Stimulated activated CD8-positive, alpha-beta memory T cell treated with anti-CD3 and anti-CD28 coated beads, Interleukin-15, amount 100 ng/mL, for 1 hour (primary cell): ENCODE measurements at regions not wholly inside any gene's neighbourhood (a gene's known extent, or its start where the extent isn't known, plus 50 kb on each side); places are given as distances from the start of the nearest gene placed in this dataset.
"Not testable (repeated sequence)": the region's sequence is repeated elsewhere in the genome, so short reads cannot be mapped to it uniquely, and the experiment has no call there.

Source experiments
- DNase-seq: peaks from one replicate; pipeline ENCODE4 v3.0.0-alpha.2; 2020; ENCODE audit warnings: low read depth

DNA sequence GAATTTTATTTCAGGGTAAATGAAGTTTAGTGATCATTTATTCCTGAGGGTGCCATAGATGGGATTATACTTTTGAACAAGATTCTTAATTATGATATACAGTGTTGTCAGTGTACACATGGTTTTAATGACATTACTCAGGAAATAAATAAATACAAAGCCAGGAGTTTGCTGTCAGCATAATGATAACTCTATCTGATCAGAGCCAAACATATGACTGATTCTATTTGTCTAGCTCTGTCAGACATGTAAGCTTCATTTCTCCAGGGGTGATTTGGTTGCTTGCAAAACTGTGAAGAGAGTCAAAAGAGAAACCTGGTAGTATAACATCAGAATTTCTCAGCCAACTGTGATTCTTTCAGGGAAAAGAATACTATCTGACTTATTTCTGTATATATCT is 1425.8 kb upstream of the C9orf72 start:
- DNase-seq: no peak

- no peak for DNase-seq
Observed at GRCh38 chr9:28999806-29000205, 1426.5 kb upstream of the C9orf72 start.

GRCh38 chr9:29001006-29001405 is 1427.7 kb upstream of the C9orf72 start:
- DNase-seq: no peak

DNA sequence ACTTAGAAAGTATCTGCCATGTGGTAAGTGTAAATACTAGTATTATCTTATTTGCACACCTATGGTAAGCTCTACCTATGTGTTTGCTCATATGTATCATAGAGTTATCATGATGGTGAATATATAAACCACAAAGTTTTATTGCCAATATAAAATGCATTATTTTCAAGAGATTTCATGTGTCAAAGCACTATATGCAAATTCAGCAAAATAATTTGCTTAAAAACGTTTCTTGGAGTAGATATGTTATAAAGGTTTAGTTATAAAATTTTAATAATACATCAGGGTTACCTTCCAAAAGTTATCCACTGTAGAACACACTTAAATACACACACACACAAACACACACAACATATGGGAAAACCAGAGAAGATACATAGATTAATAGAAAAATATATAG is 1431.7 kb upstream of the C9orf72 start:
- no peak for DNase-seq

DNA sequence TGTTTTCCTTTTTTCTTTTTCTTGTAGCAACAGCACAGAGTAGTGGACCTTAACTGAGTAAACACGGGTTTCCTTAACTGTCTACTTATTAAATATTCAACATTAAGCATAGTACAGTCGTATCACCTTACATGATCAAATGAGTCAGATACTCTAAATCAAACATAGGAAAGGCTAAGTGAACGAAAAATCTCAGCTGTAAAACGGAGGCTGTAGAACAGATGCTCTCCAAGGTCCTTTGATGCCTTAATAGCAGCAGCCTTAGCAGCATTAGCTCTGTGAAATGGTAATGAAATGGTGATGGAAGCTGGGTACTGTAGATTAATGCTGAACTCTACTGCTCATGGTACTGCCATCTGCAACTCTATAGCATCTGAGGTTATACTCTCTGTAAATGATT is 1433.3 kb upstream of the C9orf72 start:
- DNase-seq: no peak

DNA sequence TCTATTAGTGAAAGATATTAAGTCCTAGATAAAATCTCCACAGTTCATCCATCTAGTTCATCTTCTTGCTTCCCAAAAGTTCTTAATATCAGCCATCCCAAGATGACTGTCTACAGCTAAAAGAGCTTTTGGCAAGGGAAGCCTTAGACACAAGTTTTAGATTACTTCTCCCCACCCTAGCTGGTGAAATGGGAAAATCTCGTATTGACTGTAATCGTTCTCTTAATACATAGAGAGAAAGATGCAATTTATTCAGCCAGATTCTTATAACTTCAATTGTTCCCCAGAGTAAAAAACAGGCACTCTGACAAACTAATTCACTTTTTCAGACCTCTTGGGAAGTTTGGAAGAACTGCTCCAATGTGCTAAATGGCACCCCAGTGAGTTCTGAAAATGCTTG is 1439.6 kb upstream of the C9orf72 start:
- DNase-seq: no peak

DNA sequence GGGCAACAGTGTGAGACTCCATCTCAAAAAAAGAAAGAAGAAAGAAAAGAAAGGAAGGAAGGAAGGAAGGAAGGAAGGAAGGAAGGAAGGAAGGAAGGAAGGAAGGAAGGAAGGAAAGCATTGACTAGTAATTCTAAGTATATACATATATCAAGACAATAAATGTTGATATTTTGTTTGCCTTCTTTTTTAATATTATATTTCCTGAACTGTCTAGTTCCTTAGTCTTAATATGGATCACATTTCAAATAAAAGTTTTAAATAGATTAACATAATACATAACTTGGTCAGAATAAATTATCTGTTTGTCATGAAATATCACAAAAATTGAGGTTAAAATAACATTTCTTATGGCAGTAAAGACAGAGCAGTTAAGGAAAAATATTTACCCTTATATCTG is 1448.4 kb upstream of the C9orf72 start:
- no peak for DNase-seq

DNA sequence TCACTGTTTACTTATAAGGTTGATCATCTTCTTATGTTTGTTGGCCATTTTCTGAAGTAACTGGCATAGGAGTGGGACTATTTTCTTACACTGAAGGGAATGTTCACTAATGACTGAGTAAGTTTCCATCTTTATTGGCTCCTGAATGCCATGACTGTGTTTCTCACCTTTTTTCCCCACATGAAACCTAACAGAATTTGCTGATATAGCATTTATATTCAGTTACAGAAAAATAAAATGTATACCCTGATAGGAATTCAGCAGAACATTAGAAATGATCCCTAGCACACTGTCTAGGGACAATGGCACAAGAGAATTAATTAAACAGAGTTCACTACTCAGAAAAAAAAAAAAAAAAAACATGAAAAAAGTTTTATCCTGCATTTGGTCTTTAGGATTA is 1465.1 kb upstream of the C9orf72 start:
- no peak for DNase-seq

- no peak for DNase-seq
Observed at GRCh38 chr9:29039258-29039657, 1466.0 kb upstream of the C9orf72 start.

GRCh38 chr9:29043072-29043471 is 1469.8 kb upstream of the C9orf72 start:
- no peak for DNase-seq

GRCh38 chr9:29044959-29045358 is 1471.7 kb upstream of the C9orf72 start:
- DNase-seq: no peak

DNA sequence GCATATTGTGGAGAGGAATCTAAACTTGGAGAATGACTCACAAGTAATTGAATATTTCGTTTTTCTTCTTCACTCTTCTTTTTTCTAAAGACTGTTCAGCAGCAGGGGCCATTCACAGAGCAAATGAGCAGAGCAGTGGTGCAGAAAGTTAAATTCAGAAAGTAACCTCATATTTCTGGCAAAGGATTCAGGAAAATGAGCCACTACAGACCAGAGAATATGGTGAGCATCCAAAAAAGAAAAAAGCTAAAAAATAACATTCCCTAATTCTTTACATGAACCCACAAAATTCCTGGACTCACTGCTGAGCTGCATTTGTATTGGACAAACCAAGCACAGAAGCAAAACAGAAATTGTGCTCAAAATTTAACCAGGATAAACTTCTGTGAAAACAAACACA is 1486.8 kb upstream of the C9orf72 start:
- no peak for DNase-seq

DNA sequence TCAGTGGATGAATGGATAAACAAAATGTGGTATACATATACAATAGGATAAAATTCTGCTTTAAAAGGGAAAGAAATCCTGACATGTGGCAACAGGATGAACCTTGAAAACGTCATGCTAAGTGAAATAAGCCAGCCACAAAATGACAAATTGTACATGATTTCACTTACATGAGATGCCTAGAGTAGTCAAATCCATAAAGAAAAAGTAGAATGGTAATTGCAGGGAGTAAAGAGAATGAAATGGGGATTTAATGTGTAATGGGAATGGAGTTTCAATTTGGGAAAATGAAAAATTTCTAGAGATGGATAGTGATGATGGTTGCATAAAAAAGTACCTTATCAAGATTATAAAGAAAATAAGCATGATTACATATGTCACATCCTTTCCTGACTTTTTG is 1489.2 kb upstream of the C9orf72 start:
- DNase-seq: no peak

DNA sequence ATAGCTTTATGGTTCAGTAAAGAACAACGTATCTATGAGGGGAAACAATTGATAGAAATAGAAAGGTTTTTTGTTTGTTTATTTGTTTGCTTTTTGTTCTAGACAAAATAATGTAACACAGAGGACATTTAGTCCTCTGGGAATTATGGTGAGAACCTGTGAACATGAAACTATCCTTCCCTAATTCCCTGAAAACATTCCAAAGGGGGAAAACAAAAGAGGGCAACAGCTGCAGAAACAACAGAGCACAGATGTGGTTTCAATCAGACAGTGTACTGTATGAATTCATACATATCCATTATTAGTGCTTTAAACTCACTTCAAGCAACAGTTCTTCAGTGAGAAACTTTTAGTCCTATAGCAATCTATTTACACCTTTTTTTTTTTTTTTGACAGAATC is 1489.8 kb upstream of the C9orf72 start:
- DNase-seq: no peak

DNA sequence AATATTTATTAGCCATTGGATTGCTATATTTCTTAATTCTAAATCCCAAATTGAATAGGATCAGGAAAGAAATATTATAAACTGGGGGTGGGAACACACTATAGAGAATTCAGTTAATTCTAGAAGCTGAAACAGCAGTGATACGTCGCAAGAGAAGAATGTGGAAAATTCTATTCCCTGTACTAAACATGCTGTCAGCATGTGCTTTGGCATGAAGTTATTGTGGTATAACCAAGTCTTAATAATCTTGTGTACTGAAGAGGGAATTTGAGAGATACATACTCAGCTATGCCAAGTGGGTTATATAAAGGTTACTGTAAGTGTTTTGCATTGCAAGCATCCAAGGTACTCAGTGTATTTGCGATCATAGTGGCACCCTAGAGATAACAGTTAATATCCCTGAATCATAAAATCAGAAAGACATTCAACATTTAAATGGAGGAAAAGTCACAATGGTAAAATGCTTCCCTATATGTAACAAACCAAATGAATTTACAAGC is 1492.9 kb upstream of the C9orf72 start:
- no peak for DNase-seq

DNA sequence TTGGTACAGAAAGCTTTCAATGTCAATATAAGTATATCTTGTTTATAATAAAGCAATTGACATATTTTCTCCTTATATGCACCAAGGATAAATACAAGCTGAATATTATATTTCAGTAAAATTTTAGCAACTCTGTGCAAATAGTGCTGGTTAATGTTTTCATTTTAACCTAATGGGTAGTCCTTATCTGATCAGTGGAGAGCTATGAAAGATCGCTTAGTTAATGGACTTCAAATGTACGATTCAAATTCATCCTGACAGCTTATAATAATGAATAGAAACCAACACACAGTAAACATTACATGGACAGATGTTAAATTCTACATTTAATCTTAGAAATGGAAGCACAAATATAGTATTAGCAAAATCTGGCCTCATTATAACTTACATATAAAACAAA is 1495.2 kb upstream of the C9orf72 start:
- DNase-seq: no peak

DNA sequence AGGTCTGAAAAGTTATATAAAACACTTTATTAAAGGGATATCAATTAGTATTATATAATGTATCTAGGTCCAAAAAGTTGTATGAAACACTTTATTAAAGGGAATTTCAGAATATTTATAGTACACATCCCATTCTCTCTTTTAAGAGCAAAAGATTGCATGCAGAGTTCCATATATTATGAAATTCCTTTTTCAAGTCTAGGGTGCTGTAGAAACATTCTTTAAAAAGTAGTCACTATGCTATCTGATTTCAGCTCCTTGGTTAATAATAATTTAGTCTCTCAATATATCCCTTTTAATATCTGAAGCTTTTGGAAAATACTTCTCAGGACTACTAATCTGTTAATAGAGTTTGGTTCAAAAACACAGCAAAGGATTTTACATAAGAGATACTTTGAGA is 1496.1 kb upstream of the C9orf72 start:
- DNase-seq: no peak

DNA sequence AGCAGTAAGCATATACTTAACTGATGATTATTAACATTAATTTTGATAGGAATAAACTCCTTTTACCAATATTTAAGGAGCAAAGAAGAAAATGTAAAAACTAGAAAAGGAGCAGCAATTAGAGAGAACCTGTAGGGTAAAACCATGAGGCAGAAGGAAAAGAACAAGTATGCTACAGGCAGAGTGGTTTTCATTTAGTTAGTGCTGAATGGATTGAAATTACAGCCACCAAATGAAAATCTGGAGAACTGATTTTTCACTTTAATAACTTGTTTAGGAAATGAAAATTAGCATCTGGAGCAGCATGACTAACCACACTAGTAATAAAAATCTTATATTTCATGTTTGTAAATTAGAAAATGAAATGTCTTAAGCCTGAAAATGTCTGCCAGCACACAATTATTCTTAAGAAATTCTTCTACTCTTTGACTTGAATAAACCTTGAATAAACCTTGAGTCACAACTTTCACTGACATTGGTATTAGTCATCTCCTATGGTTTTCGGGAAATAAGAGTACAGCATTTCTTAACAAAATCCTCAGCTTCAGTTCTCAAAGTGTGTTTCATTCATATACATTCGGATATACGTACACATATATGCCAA is 1504.9 kb upstream of the C9orf72 start:
- DNase-seq: no peak

GRCh38 chr9:29100762-29101161 is 1527.5 kb upstream of the C9orf72 start:
- DNase-seq: no peak

DNA sequence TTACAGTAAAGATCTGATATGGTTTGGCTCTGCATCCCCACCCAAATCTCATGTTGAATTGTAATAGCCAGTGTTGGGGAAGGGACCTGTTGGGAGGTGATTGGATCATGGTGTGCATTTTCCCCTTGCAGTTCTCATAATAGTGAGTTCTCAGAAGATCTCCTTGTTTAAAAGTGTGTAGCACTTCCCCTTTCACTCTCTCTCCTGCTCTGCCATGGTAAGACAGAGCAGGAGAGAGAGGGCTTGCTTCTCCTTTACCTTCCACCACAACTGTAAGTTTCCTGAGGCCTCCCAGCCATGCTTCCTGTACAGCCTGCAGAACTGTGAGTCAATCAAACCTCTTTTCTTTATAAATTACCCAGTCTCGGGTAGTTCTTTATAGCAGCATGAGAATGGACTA is 1530.9 kb upstream of the C9orf72 start:
- DNase-seq: not testable (repeated sequence)

DNA sequence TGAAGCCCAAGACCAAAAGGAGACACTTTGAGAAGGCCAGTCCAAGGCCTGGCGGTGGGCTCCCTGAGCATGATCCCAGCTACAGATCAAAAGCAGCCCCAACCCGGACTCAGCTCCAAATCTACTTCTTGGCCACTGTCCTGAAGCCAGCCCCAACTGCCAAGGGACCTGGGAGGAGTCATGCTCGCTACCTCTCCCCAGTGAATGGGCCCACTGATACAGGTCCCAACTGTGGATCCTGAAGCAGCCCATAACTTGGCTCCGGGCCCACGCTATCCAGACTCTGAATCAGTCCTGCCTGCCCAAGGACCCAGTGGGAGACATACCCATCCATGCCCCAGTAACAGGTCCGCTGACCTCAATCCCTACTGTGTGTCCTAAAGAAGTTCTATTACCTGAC is 1545.3 kb upstream of the C9orf72 start:
- DNase-seq: no peak

DNA sequence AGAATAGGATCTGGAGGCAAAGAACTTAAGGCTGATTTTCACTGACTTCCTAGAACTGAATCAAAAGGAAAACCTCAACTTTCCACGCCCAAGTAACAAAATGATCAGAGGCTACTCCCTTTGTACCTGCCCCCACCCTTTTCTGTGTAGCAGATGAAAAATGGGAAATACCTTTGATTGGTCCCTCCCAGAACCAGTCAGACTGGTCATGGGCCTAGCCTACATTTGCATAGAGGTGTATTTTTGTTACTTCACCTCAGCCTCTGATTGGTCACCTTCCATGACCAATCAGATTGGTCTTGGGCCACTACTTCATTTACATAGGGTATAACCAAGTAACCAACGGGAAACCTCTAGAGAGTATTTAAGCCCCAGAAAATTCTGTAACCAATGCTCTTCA is 1553.5 kb upstream of the C9orf72 start:
- DNase-seq: no peak

- no peak for DNase-seq
Observed at GRCh38 chr9:29129763-29130162, 1556.5 kb upstream of the C9orf72 start.

DNA sequence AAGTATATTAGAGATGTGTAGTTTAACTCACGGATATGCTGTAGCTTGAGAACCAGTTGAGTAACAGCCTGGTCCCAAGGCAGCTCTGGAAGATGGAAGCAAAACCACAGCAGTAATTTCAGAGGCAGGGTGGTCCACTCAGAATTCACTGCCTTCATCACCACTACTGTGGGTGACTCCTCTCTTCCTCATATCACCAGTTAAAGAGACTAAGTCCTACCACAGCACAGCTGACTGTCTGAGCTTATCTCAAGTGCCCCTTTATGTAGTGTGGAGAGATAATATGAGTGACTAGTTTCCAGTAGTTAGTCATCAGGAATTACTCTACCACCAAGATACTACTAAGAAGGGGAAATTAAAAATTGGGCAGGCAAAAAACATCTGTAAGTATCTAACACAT is 1571.2 kb upstream of the C9orf72 start:
- no peak for DNase-seq

DNA sequence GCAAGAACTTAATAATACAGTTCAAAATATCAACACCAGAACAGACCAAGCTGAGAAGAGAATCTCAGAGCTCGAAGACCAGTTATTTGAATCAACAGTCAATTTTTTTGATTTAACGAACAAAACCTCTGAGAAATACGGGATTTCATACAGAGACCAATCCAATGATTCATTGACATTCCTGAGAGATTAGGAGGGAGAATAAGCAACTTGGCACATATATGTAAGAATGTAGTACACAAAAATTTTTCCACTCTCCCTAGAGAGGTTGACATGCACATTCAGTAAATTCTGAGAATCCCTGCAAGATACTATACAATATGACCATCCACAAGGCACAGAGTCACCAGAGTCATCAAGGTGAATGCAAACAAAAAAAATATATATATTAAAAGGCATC is 1577.3 kb upstream of the C9orf72 start:
- no peak for DNase-seq
